Right hindlimb (tissue), 1 donor: ENCODE measurements at regions not wholly inside any gene's neighbourhood (a gene's known extent, or its start where the extent isn't known, plus 50 kb on each side); places are given as distances from the start of the nearest gene placed in this dataset.
A peak's percentile ranks its signal among the peaks of the same experiment; 100 is the strongest.

Experiments
- DNase-seq: peaks from one replicate; pipeline ENCODE4 v3.0.0-alpha.2; 2018

GRCh38 chr4:85268961-85269360 lies 206.0 kb upstream of the ARHGAP24 start:
- no peak for DNase-seq

DNA sequence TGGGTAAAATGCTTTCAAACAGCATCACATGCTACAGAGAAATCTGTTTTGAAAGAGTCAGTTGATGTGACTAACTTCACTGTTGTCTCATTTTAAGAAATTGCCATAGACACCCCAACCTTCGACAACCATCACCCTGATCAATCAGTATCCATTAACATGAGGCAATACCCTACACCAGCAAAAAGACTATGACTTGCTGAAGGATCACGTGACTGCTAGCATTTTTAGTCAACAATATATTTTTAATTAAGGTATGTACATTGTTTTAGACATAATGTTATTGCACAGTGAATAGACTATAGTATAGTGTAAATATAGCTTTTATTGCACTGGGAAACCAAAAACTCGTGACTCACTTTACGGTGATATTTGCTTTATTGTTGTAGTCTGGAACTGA lies 200.0 kb upstream of the ARHGAP24 start:
- DNase-seq, result no peak

DNA sequence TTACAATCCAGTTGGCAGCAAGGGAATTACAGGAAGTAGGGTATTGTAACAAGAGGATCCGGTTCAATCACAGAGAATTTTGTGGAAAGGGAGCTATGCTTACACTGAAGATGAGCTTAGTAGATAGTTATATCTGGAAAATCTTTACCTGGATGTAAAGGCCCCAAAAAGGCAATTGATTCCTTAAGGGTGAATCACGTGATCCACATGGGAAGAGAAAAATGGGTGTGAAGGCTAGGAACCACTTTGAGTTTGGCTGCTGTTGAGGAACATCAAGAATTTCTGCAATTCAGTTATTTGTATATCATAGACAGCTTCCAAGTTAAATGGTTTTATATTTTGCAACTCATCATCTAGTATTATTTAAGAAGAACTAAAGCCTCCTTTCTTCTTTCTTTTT lies 194.0 kb upstream of the ARHGAP24 start:
- no peak for DNase-seq

- no peak for DNase-seq
Measured at GRCh38 chr4:85291226-85291625, 183.7 kb upstream of the ARHGAP24 start.

GRCh38 chr4:85298037-85298436 lies 176.9 kb upstream of the ARHGAP24 start:
- no peak for DNase-seq

- DNase-seq, result no peak
Measured at GRCh38 chr4:85302193-85302736, 172.7 kb upstream of the ARHGAP24 start.

DNA sequence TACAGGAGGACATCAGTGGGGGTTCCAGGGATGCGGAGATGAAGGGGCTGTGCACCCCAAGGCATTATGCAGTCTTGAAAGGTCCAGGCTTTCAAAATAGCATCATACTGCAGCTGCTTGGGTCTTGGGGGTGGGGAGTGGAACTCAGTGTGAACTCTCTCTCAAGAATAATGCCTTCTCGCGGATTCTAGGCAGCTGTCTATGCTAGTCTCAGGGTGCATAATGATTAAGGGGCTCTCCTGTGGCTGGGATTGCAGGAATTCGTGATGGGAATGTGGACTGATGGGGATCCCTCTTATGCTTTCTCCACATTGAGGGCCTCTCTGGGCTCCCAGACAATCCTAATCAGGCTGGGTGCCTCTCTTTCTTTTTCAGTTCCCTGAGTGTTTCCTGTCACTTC lies 172.2 kb upstream of the ARHGAP24 start:
- no peak for DNase-seq

DNA sequence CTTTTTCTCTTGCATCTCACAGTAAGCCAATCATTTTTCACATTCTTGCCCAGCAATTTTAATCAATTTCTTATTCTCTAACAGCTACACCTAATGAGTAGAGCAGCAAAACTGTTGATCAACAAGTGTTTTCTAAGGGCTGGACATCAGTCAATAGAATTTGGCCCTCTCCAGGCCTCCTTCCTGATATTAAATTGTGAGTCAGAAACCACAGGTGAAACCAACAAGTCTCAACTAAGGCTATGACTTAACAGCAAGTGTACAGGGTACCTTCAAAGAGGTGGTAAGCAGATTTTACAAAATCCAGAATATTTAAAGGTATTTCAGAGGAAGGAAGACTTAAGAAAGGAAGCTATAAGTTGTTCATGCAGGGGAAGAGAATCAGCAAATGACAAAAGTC lies 156.5 kb upstream of the ARHGAP24 start:
- DNase-seq, result no peak

GRCh38 chr4:85358831-85359230 lies 116.1 kb upstream of the ARHGAP24 start:
- no peak for DNase-seq

GRCh38 chr4:85362550-85362949 lies 112.4 kb upstream of the ARHGAP24 start:
- no peak for DNase-seq

GRCh38 chr4:85367815-85368214 lies 107.1 kb upstream of the ARHGAP24 start:
- no peak for DNase-seq

DNA sequence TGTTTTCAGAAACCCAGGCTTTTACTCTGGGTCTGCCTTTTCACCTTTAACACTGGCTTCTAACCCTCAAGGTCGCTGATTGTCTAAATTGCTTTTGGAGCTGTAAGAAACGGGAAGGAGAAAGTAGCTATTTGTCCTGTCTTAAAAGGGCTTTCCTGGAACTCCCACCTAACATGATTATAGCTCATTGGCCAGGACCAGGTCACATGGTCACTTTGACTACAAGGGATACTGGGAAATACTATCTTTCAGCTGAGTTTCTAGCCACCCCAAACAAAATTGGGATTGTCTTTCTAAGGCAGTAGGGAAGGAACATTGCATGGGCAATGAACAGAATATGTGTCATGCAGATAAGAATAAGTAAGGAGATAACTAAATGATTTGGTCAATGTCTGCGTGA lies 106.7 kb upstream of the ARHGAP24 start:
- DNase-seq, result no peak

- no peak for DNase-seq
Measured at GRCh38 chr4:85368932-85369331, 106.0 kb upstream of the ARHGAP24 start.

DNA sequence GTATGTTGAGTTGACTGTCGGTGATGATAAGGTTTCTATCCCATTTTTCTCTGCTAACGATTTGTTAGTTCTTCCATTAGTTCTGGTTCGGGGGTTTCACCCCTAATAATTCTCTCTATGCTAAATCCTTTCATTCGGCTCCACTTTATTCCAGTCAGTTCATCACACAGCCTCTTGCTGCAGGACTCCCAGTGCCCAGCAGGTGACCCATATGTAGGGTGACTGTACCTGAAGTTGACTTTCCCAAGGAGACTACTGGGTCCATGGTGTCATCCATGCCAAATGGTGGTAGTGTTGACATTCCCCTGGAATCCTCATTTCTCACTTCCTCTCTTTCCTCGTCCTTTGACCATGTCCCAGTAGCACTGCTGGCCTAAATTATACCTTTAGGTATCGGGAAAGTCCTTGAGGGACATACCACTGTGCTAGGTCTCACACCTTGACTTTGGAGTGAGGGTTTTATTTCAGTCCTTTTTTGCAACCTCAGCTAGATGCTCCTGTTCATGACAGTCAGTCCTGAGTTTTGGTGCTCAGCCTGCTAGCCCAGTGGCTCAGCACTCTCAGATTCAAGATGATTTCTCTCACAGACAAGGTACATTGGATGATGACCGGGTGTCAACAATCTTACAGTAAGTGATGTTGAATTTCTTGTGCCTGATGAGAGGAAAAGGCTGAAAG lies 105.1 kb upstream of the ARHGAP24 start:
- no peak for DNase-seq

DNA sequence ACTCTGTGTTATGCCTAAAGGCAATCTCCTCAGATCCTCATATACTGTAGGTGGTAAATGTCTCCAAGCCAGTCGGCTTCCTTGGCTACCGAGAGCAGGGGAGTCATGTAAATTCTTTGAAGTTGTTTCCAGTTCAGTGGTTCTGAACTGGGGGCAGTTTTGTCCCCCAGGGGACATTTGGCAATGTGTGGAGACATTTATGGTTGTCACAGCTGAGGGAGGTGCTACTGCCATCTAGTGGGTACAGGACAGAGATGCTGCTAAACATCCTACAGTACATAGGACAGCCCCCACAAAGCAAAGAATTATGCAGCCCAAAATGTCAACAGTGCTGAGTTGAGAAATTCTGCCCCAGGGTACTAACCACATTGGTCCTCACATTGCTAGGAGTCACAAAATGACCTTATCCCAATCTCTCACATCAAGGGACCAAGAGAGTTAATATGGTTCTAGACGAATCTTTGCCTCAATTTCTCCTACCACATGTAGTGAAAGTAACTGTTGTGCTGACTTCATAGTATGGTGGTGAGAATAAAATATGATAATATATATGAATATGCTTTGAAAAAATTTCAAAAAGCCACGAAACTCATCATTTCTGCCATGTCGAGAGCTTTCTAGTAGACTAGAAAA lies 104.4 kb upstream of the ARHGAP24 start:
- peak; percentile 34 for DNase-seq

DNA sequence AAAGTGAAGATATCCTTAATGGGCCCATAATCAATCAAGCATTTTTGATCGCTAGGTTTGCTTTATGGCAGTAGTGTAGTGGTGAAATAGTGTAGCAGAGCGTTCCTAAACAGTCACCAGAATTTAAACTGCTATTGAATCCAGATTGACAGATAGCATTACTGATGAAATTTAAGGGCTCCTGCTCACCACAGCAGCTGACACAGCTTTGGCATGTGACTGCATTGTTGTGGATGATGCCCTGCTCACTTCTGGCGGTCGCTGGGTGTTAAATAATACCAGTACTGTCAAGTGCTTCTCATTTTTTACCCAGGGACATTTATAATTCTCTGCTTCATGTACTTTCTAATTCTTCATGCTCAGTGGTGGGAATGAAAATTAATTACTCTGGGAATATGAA lies 102.0 kb upstream of the ARHGAP24 start:
- peak; percentile 30 for DNase-seq

DNA sequence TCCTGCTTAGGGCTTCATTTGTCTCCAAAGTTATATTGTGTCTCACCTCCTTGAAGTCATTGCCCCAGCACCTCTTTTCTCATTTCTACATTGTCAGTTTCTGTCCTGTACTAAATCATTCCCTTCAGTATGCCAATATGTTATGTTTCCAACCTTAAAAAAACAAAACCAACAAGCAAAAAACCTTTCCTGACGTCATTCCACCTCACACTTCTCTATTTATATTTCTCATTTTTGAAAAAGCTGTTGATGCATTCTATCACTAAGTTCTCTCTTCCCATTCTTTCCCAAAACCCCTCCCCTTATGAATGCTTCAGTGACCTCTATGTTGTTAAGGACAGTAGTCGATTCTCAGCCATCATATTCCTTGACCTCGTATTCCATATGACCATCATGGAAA lies 98.7 kb upstream of the ARHGAP24 start:
- DNase-seq, result no peak

- DNase-seq, result no peak
Measured at GRCh38 chr4:85381968-85382367, 93.0 kb upstream of the ARHGAP24 start.

DNA sequence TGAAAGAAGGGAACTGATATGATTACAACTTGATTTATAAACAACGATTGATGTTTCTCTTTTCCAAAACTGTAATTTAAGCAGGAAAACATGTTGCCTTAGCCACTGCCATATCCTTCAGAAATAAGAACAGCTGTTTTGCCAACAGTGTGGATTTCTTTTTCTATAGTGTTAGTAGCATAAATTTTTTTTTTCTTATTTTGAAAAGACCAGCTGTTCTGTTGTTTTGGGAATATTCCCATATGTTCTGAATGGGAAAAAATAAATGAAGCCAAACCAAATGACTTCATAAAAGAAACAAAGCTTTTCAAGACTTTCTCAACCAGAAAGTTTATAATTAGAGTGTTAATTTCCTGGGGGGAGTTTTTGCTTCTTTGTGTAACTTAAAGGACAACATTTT lies 83.9 kb upstream of the ARHGAP24 start:
- no peak for DNase-seq

GRCh38 chr4:85391589-85392410 lies 83.2 kb upstream of the ARHGAP24 start:
- no peak for DNase-seq

GRCh38 chr4:85393201-85393600 lies 81.7 kb upstream of the ARHGAP24 start:
- no peak for DNase-seq

DNA sequence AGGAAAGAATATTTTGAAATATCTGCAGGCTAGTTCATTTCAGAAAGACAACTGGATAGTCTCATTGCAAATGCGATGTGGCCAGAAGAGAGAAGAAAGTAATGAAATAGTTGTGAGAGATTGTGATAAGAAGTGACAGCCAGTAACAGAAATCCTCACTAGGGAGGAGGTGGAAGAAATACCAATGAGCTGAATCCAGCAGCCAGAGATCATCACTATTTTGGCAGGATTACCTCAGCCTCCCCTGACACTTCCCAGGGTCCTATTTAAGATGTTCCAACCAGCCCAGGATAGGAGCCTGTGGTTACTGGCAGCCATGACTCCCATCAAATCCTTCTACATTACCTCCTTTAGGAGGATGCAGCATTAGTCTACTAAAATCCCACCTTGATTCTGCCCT lies 76.7 kb upstream of the ARHGAP24 start:
- DNase-seq, result peak; percentile 43

- no peak for DNase-seq
Measured at GRCh38 chr4:85399270-85399669, 75.7 kb upstream of the ARHGAP24 start.

- DNase-seq, result no peak
Measured at GRCh38 chr4:85402371-85402770, 72.6 kb upstream of the ARHGAP24 start.
